ENCODE measurements at regions not wholly inside any gene's neighbourhood (a gene's known extent, or its start where the extent isn't known, plus 50 kb on each side); places are given as distances from the start of the nearest gene placed in this dataset.
"Not testable (repeated sequence)": the region's sequence is repeated elsewhere in the genome, so short reads cannot be mapped to it uniquely, and the experiment has no call there.

DNA sequence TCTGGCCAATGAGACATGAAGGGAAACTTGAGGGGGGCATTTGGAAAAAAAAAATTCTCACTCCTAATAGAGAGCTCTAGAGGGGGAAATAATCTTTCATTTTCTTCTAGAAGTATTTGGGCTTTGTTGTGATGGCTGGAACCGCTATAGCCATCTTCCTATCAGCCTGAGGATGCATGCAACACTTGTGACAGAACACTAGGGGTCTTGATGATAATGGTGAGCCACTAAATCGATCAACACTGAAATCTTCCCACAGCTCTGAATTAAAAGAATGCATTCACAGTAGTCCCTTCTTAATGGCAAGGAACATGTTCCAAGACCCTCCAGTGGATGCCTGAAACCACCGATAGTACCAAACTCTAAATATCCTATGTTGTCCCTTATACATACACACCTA, 325.3 kb downstream of the LNPK start:
- TF ChIP-seq, protein P1, sequence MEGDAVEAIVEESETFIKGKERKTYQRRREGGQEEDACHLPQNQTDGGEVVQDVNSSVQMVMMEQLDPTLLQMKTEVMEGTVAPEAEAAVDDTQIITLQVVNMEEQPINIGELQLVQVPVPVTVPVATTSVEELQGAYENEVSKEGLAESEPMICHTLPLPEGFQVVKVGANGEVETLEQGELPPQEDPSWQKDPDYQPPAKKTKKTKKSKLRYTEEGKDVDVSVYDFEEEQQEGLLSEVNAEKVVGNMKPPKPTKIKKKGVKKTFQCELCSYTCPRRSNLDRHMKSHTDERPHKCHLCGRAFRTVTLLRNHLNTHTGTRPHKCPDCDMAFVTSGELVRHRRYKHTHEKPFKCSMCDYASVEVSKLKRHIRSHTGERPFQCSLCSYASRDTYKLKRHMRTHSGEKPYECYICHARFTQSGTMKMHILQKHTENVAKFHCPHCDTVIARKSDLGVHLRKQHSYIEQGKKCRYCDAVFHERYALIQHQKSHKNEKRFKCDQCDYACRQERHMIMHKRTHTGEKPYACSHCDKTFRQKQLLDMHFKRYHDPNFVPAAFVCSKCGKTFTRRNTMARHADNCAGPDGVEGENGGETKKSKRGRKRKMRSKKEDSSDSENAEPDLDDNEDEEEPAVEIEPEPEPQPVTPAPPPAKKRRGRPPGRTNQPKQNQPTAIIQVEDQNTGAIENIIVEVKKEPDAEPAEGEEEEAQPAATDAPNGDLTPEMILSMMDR (conservative IDR thresholded peaks at IDR 0.05; ENCODE audit: low read depth, low read length): peak; percentile 38; the same call in 1 of the 2 replicates
- no peak for TF ChIP-seq EZH2 (IDR thresholded peaks at IDR 0.05; ENCODE audit: borderline replicate concordance, low read depth, low read length, poor library complexity, severe bottlenecking)
- DNase-seq (ENCODE audit: low spot score): peak; percentile 16
- BruUV-seq (replicated peaks): no TSS peak
- Histone ChIP-seq H3K9me3 (ENCODE audit: low read depth, low read length, poor library complexity, severe bottlenecking) (no peaks in the 10 kb centered on the region), H3K4me3 (ENCODE audit: low read depth, low read length, poor library complexity, severe bottlenecking) (no peak overlapping the region), H3K4me1 (ENCODE audit: insufficient read depth, low read length, poor library complexity, severe bottlenecking) (no peaks in the 10 kb centered on the region), H3K27me3 (replicated peaks; ENCODE audit: insufficient read depth, low read depth, low read length, poor library complexity) (no peaks in the 10 kb centered on the region), H3K27ac (ENCODE audit: low read depth, low read length, poor library complexity, severe bottlenecking) (no peak overlapping the region), H3K36me3 (ENCODE audit: insufficient read depth, low read length, poor library complexity, severe bottlenecking) (no peaks in the 10 kb centered on the region)
- intact Hi-C loops (cut with micrococcal nuclease; ENCODE audit: unreplicated experiment): no loop called here
- POLR2A ChIA-PET (ENCODE audit: low non-redundant PET): no interaction called here
- CTCF ChIA-PET: interaction anchor here (1.3 kb wide), 1 partner anchor 13 kb away, joined by 4 read pairs; no protein-coding TSS in a partner anchor

DNA sequence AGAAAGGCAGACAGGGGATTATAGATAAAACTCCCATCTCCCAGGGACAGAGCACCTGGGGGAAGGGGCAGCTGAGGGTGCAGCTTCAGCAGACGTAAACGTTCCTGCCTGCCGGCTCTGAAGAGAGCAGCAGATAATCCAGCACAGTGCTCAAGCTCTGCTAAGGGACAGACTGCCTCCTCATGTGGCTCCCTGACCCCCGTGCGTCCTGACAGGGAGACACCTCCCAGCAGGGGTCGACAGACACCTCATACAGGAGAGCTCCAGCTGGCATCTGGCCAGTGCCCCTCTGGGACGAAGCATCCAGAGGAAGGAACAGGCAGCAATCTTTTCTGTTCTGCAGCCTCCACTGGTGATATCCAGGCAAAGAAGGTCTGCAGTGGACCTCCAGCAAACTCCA, 333.3 kb downstream of the LNPK start:
- DNase-seq (ENCODE audit: low spot score); H3K4me3 ChIP-seq (ENCODE audit: low read depth, low read length, poor library complexity, severe bottlenecking); POLR2A ChIA-PET (ENCODE audit: low non-redundant PET); H3K36me3 ChIP-seq (ENCODE audit: insufficient read depth, low read length, poor library complexity, severe bottlenecking); BruUV-seq (replicated peaks); intact Hi-C loops (cut with micrococcal nuclease; ENCODE audit: unreplicated experiment); CTCF ChIA-PET; H3K4me1 ChIP-seq (ENCODE audit: insufficient read depth, low read length, poor library complexity, severe bottlenecking); H3K27ac ChIP-seq (ENCODE audit: low read depth, low read length, poor library complexity, severe bottlenecking); H3K9me3 ChIP-seq (ENCODE audit: low read depth, low read length, poor library complexity, severe bottlenecking): not testable (repeated sequence)
- H3K27me3 ChIP-seq (replicated peaks; ENCODE audit: insufficient read depth, low read depth, low read length, poor library complexity): peaks cover 14% of the 10 kb centered on the region

DNA sequence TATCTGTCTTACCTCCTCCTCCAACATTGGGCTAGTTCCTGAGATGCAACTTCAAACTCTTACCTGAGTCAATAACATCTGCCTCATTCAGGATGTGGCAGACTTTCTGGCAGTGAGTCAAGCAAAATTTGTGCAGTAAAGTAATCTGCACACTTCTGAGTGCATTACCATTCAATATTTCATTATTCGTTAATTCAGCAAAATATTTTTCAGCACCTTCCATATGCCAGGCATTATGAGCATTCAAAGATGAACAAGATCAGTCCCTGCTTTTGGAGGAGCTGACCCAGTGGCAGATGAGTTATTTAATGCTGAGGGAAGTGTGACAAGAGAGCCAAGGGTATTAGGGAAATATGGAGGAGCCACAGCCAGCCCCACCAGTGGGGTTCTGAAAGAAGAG, 339.7 kb downstream of the LNPK start:
- ChIA-PET CTCF (no interaction called here), POLR2A (ENCODE audit: low non-redundant PET) (no interaction called here)
- Histone ChIP-seq H3K9me3 (ENCODE audit: low read depth, low read length, poor library complexity, severe bottlenecking) (no peaks in the 10 kb centered on the region), H3K36me3 (ENCODE audit: insufficient read depth, low read length, poor library complexity, severe bottlenecking) (no peaks in the 10 kb centered on the region), H3K27ac (ENCODE audit: low read depth, low read length, poor library complexity, severe bottlenecking) (no peak overlapping the region), H3K4me1 (ENCODE audit: insufficient read depth, low read length, poor library complexity, severe bottlenecking) (no peaks in the 10 kb centered on the region), H3K27me3 (replicated peaks; ENCODE audit: insufficient read depth, low read depth, low read length, poor library complexity) (peaks cover 23% of the 10 kb centered on the region), H3K4me3 (ENCODE audit: low read depth, low read length, poor library complexity, severe bottlenecking) (no peak overlapping the region)
- TF ChIP-seq, protein P1 (conservative IDR thresholded peaks at IDR 0.05; ENCODE audit: low read depth, low read length): no peak
- TF ChIP-seq EZH2 (IDR thresholded peaks at IDR 0.05; ENCODE audit: borderline replicate concordance, low read depth, low read length, poor library complexity, severe bottlenecking): no peak
- BruUV-seq (replicated peaks): no TSS peak
- DNase-seq (ENCODE audit: low spot score): no peak
- intact Hi-C loops (cut with micrococcal nuclease; ENCODE audit: unreplicated experiment): no loop called here

DNA sequence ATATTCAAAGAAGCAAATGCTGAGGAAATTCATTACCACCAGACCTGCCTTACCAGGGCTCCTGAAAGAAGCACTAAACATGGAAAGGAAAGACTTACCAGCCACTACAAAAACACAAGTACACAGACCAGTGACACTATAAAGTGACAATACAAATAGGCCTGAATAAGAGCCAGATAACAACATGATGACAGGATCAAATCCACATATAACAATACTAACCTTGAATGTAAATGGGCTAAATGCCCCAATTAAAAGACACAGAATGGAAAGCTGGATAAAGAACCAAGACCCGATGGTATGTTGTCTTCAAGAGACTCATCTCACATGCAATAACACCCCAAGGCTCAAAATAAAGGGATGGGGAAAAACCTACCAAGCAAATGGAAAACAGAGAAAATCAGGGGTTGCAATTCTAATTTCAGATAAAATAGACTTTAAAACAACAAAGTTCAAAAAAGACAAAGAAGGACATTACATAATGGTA, 353.4 kb downstream of the LNPK start:
- BruUV-seq (replicated peaks): no TSS peak
- Histone ChIP-seq H3K4me3 (ENCODE audit: low read depth, low read length, poor library complexity, severe bottlenecking) (no peak overlapping the region), H3K27ac (ENCODE audit: low read depth, low read length, poor library complexity, severe bottlenecking) (no peak overlapping the region), H3K9me3 (ENCODE audit: low read depth, low read length, poor library complexity, severe bottlenecking) (no peaks in the 10 kb centered on the region), H3K27me3 (replicated peaks; ENCODE audit: insufficient read depth, low read depth, low read length, poor library complexity) (no peaks in the 10 kb centered on the region), H3K36me3 (ENCODE audit: insufficient read depth, low read length, poor library complexity, severe bottlenecking) (no peaks in the 10 kb centered on the region), H3K4me1 (ENCODE audit: insufficient read depth, low read length, poor library complexity, severe bottlenecking) (no peaks in the 10 kb centered on the region)
- POLR2A ChIA-PET (ENCODE audit: low non-redundant PET): no interaction called here
- intact Hi-C loops (cut with micrococcal nuclease; ENCODE audit: unreplicated experiment): no loop called here
- no peak for DNase-seq (ENCODE audit: low spot score)
- TF ChIP-seq, protein P1 (conservative IDR thresholded peaks at IDR 0.05; ENCODE audit: low read depth, low read length): no peak
- TF ChIP-seq EZH2 (IDR thresholded peaks at IDR 0.05; ENCODE audit: borderline replicate concordance, low read depth, low read length, poor library complexity, severe bottlenecking): no peak
- CTCF ChIA-PET: no interaction called here

Data from A673 (cell line).